OCI-LY7 (cell line): ENCODE measurements at regions not wholly inside any gene's neighbourhood (a gene's known extent, or its start where the extent isn't known, plus 50 kb on each side); places are given as distances from the start of the nearest gene placed in this dataset.

Experiments
- CTCF ChIP-seq: fragments of 200-600 bp; sonication (generic); conservative IDR thresholded peaks from 2 replicates; pipeline ENCODE4 v1.5.1; 2014; ENCODE audit warnings: mild to moderate bottlenecking, antibody characterized with exemption, low read length, moderate library complexity, mixed read lengths
- EZH2phosphoT487 ChIP-seq: fragments of 200-600 bp; sonication (generic); IDR thresholded peaks from 2 replicates; pipeline ENCODE4 v1.6.1; 2018; ENCODE audit warnings: low read depth, borderline replicate concordance, mild to moderate bottlenecking, mixed run types, antibody characterized with exemption, low read length, moderate library complexity, mixed read lengths

- TF ChIP-seq CTCF (no peak), EZH2phosphoT487 (no peak)
Measured at GRCh38 chr2:150715501-150715900, 228.0 kb upstream of the RND3 start.
